ENCODE measurements at regions not wholly inside any gene's neighbourhood (a gene's known extent, or its start where the extent isn't known, plus 50 kb on each side); places are given as distances from the start of the nearest gene placed in this dataset.
A peak's percentile ranks its signal among the peaks of the same experiment; 100 is the strongest.
"Not testable (repeated sequence)": the region's sequence is repeated elsewhere in the genome, so short reads cannot be mapped to it uniquely, and the experiment has no call there.

- Histone ChIP-seq H3K4me3 (ENCODE audit: low read length) (no peak overlapping the region), H3K27me3 (ENCODE audit: insufficient read depth, low read length) (no peaks in the 10 kb centered on the region), H3K36me3 (ENCODE audit: insufficient read depth, low read length) (no peaks in the 10 kb centered on the region), H3K9ac (ENCODE audit: low read depth, low read length) (no peak overlapping the region), H3K9me3 (ENCODE audit: insufficient read depth, low read depth, low read length) (no peaks in the 10 kb centered on the region), H3K4me1 (ENCODE audit: insufficient read depth, low read length) (no peaks in the 10 kb centered on the region), H3K27ac (ENCODE audit: low read depth, low read length) (no peak overlapping the region)
- 97% methylated on average over 2 of the region's 3 CpGs for WGBS
These were observed 943.2 kb downstream of the TMTC2 start for GRCh38 chr12:83629931-83630330.

DNA sequence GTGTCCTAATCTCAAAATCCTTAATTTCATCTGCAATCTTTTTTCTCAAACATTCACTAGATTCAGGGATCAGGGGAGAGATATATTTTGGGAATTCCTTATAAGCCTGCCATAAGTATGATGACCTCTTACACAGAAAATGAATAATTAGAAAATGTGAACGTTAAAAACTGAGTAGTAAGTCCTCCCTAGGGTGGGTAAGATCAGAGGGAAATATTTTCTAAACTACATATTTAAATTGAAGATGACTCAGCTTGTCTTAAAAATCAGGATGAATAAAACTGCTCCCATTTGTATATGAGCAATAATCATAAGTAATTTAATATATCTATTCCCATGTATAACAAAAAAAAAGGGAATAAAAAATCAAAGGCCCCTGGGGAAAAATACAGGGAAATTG, 935.5 kb downstream of the TMTC2 start:
- Histone ChIP-seq H3K27me3 (ENCODE audit: insufficient read depth, low read length) (no peaks in the 10 kb centered on the region), H3K4me1 (ENCODE audit: insufficient read depth, low read length) (peaks cover 4% of the 10 kb centered on the region), H3K36me3 (ENCODE audit: insufficient read depth, low read length) (no peaks in the 10 kb centered on the region), H3K9me3 (ENCODE audit: insufficient read depth, low read depth, low read length) (no peaks in the 10 kb centered on the region), H3K27ac (ENCODE audit: low read depth, low read length) (no peak overlapping the region), H3K9ac (ENCODE audit: low read depth, low read length) (no peak overlapping the region), H3K4me3 (ENCODE audit: low read length) (no peak overlapping the region)
- no CpG with 5 or more reads among the region's 1 CpG for WGBS

GRCh38 chr12:83619973-83620372, 933.3 kb downstream of the TMTC2 start:
- no peak overlapping the region for H3K9ac ChIP-seq (ENCODE audit: low read depth, low read length)
- peaks cover 5% of the 10 kb centered on the region for H3K4me1 ChIP-seq (ENCODE audit: insufficient read depth, low read length)
- H3K9me3 ChIP-seq (ENCODE audit: insufficient read depth, low read depth, low read length) = peaks cover 9% of the 10 kb centered on the region

DNA sequence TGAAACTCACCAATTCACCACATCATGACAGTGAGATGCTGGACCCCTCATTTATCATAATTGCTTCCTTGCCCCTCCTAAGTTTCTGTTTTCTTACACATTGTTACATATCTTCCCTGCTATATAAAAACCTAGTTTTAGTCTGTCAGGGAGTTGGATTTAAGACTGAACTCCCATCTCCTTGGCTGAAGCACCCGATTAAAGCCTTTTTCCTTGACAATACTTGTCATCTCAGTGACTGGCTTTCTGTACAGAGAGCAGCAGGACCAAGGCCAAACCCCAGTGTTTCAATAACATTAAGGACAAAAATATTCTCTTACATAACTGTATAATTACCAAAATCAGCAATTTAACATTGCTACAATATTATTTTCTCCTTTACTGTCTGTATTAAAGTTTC, 928.4 kb downstream of the TMTC2 start:
- Histone ChIP-seq H3K9me3 (ENCODE audit: insufficient read depth, low read depth, low read length) (peaks cover 26% of the 10 kb centered on the region), H3K4me3 (ENCODE audit: low read length) (no peak overlapping the region), H3K36me3 (ENCODE audit: insufficient read depth, low read length) (no peaks in the 10 kb centered on the region), H3K27me3 (ENCODE audit: insufficient read depth, low read length) (no peaks in the 10 kb centered on the region), H3K27ac (ENCODE audit: low read depth, low read length) (no peak overlapping the region), H3K9ac (ENCODE audit: low read depth, low read length) (no peak overlapping the region), H3K4me1 (ENCODE audit: insufficient read depth, low read length) (peaks cover 5% of the 10 kb centered on the region)
- 94% methylated on average over 1 of the region's 1 CpG for WGBS

More at GRCh38 chr12:83619973-83620372, 933.3 kb downstream of the TMTC2 start:
- Histone ChIP-seq H3K4me3 (ENCODE audit: low read length) (no peak overlapping the region), H3K27me3 (ENCODE audit: insufficient read depth, low read length) (no peaks in the 10 kb centered on the region), H3K27ac (ENCODE audit: low read depth, low read length) (no peak overlapping the region), H3K36me3 (ENCODE audit: insufficient read depth, low read length) (no peaks in the 10 kb centered on the region)

- 91% methylated on average over 2 of the region's 3 CpGs for WGBS
- peaks cover 5% of the 10 kb centered on the region for H3K4me1 ChIP-seq (ENCODE audit: insufficient read depth, low read length)
- H3K9me3 ChIP-seq (ENCODE audit: insufficient read depth, low read depth, low read length) = peaks cover 26% of the 10 kb centered on the region
These were observed 926.9 kb downstream of the TMTC2 start for GRCh38 chr12:83613586-83614110.

GRCh38 chr12:83603106-83603505, 916.4 kb downstream of the TMTC2 start:
- Histone ChIP-seq H3K27me3 (ENCODE audit: insufficient read depth, low read length) (no peaks in the 10 kb centered on the region), H3K4me1 (ENCODE audit: insufficient read depth, low read length) (no peaks in the 10 kb centered on the region), H3K9ac (ENCODE audit: low read depth, low read length) (no peak overlapping the region), H3K27ac (ENCODE audit: low read depth, low read length) (no peak overlapping the region), H3K36me3 (ENCODE audit: insufficient read depth, low read length) (no peaks in the 10 kb centered on the region), H3K4me3 (ENCODE audit: low read length) (no peak overlapping the region), H3K9me3 (ENCODE audit: insufficient read depth, low read depth, low read length) (peaks cover 26% of the 10 kb centered on the region)
- WGBS = no CpG with 5 or more reads among the region's 1 CpG

More at GRCh38 chr12:83613586-83614110, 926.9 kb downstream of the TMTC2 start:
- no peaks in the 10 kb centered on the region for H3K27me3 ChIP-seq (ENCODE audit: insufficient read depth, low read length)
- no peak overlapping the region for H3K27ac ChIP-seq (ENCODE audit: low read depth, low read length)
- H3K4me3 ChIP-seq (ENCODE audit: low read length) = no peak overlapping the region
- H3K9ac ChIP-seq (ENCODE audit: low read depth, low read length) = no peak overlapping the region
- H3K36me3 ChIP-seq (ENCODE audit: insufficient read depth, low read length) = no peaks in the 10 kb centered on the region

DNA sequence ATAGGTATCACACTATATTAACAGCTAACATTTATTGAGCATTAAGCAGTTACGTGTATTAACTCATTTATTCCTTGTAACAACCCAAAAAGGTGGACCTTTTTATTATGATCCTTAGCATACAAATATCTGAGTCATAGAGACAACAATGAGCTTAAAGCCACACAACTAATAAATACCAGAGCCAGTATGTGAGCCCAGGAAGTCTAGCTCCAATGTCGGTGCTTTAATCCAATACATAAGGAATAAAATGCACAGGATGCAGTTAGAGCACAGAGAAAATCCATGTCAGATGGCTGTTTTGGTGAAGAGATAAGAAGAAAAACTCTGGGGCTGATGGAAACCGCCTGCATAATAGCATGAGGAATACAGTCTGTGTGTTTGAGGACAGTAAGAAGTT, 888.6 kb downstream of the TMTC2 start:
- H3K4me3 ChIP-seq (ENCODE audit: low read length) = no peak overlapping the region
- H3K36me3 ChIP-seq (ENCODE audit: insufficient read depth, low read length) = no peaks in the 10 kb centered on the region
- no peaks in the 10 kb centered on the region for H3K27me3 ChIP-seq (ENCODE audit: insufficient read depth, low read length)
- 89% methylated on average over 3 of the region's 3 CpGs for WGBS
- H3K9me3 ChIP-seq (ENCODE audit: insufficient read depth, low read depth, low read length) = no peaks in the 10 kb centered on the region
- no peak overlapping the region for H3K27ac ChIP-seq (ENCODE audit: low read depth, low read length)
- H3K9ac ChIP-seq (ENCODE audit: low read depth, low read length) = no peak overlapping the region
- H3K4me1 ChIP-seq (ENCODE audit: insufficient read depth, low read length) = no peaks in the 10 kb centered on the region

DNA sequence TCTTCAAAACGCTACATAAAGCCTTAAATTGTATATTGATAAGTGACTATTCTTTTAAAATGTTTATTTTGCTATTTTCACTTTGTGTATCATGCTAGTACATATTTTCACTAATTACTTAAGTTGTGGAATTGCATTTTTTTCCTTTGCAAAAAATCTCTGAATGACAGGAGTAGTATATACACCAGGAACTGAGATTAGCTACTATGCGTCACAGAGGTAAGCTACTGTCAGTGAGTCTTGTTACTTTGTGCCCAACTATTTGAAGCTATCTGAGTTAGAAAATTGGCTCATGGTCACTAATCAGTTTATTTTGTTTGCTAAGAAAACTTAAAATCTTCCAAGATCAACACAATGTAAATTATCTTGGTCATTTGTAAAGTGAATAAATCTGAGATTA, 887.4 kb downstream of the TMTC2 start:
- no peak overlapping the region for H3K4me3 ChIP-seq (ENCODE audit: low read length)
- no peaks in the 10 kb centered on the region for H3K4me1 ChIP-seq (ENCODE audit: insufficient read depth, low read length)
- H3K27me3 ChIP-seq (ENCODE audit: insufficient read depth, low read length) = no peaks in the 10 kb centered on the region
- WGBS = 100% methylated on average over 1 of the region's 2 CpGs
- no peak overlapping the region for H3K27ac ChIP-seq (ENCODE audit: low read depth, low read length)
- no peaks in the 10 kb centered on the region for H3K9me3 ChIP-seq (ENCODE audit: insufficient read depth, low read depth, low read length)
- H3K9ac ChIP-seq (ENCODE audit: low read depth, low read length) = no peak overlapping the region
- H3K36me3 ChIP-seq (ENCODE audit: insufficient read depth, low read length) = no peaks in the 10 kb centered on the region

GRCh38 chr12:83573671-83574070, 887.0 kb downstream of the TMTC2 start:
- H3K36me3 ChIP-seq (ENCODE audit: insufficient read depth, low read length) = no peaks in the 10 kb centered on the region
- 85% methylated on average over 4 of the region's 4 CpGs for WGBS
- H3K4me1 ChIP-seq (ENCODE audit: insufficient read depth, low read length) = no peaks in the 10 kb centered on the region
- no peaks in the 10 kb centered on the region for H3K9me3 ChIP-seq (ENCODE audit: insufficient read depth, low read depth, low read length)
- no peak overlapping the region for H3K9ac ChIP-seq (ENCODE audit: low read depth, low read length)
- H3K27me3 ChIP-seq (ENCODE audit: insufficient read depth, low read length) = no peaks in the 10 kb centered on the region
- H3K27ac ChIP-seq (ENCODE audit: low read depth, low read length) = no peak overlapping the region
- H3K4me3 ChIP-seq (ENCODE audit: low read length) = no peak overlapping the region

DNA sequence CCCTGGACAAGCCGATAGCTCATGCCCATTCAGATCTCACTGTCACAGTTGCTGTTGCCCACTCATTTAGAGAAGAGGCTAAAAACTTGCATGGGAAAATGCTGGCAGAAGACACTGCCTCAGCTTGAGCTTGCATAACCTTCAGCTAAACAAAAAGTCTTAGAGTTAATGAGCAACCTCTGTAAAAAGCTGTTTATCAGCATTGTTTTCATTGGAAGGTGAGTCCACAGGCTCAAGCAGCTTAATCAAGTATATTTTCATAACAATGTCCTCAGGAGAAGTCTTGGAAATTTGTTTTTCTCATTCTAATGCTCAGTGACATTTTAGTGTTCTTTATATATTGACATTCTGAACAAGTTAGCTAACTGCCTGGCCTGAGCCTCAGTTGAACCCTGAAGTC, 872.9 kb downstream of the TMTC2 start:
- H3K27me3 ChIP-seq (ENCODE audit: insufficient read depth, low read length) = no peaks in the 10 kb centered on the region
- H3K9me3 ChIP-seq (ENCODE audit: insufficient read depth, low read depth, low read length) = peaks cover 14% of the 10 kb centered on the region; the same call in 1 of the 2 replicates
- WGBS = 91% methylated on average over 1 of the region's 1 CpG
- H3K9ac ChIP-seq (ENCODE audit: low read depth, low read length) = no peak overlapping the region
- peak overlapping the region; percentile 37; the same call in 1 of the 2 replicates for H3K27ac ChIP-seq (ENCODE audit: low read depth, low read length)
- H3K36me3 ChIP-seq (ENCODE audit: insufficient read depth, low read length) = no peaks in the 10 kb centered on the region
- H3K4me3 ChIP-seq (ENCODE audit: low read length) = no peak overlapping the region
- H3K4me1 ChIP-seq (ENCODE audit: insufficient read depth, low read length) = peaks cover 20% of the 10 kb centered on the region

DNA sequence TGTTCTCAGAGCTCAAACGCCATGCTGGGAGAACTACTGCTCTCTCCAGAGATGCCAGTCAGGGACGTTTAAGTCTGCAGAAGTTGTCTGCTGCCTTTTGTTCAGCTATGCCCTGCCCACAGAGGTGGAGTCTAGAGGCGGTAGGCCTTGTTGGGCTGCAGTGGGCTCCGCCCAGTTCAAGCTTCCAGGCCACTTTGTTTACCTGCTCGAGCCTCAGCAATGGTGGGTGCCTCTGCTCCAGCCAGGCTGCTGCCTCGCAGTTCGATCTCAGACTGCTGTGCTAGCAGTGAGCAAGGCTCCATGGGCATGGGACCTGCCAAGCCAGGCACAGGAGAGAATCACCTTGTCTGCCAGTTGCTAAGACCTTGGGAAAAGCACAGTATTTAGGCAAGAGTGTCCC, 869.3 kb downstream of the TMTC2 start:
- not testable (repeated sequence) for H3K9ac ChIP-seq (ENCODE audit: low read depth, low read length); H3K27ac ChIP-seq (ENCODE audit: low read depth, low read length); H3K36me3 ChIP-seq (ENCODE audit: insufficient read depth, low read length); H3K4me3 ChIP-seq (ENCODE audit: low read length); H3K27me3 ChIP-seq (ENCODE audit: insufficient read depth, low read length)
- Histone ChIP-seq H3K4me1 (ENCODE audit: insufficient read depth, low read length) (peaks cover 15% of the 10 kb centered on the region), H3K9me3 (ENCODE audit: insufficient read depth, low read depth, low read length) (peaks cover 24% of the 10 kb centered on the region; the same call in 1 of the 2 replicates)
- WGBS = 94% methylated on average over 7 of the region's 7 CpGs

- H3K9me3 ChIP-seq (ENCODE audit: insufficient read depth, low read depth, low read length) = no peaks in the 10 kb centered on the region
- peaks cover 3% of the 10 kb centered on the region; the same call in 1 of the 2 replicates for H3K4me1 ChIP-seq (ENCODE audit: insufficient read depth, low read length)
- H3K4me3 ChIP-seq (ENCODE audit: low read length) = no peak overlapping the region
- H3K27ac ChIP-seq (ENCODE audit: low read depth, low read length) = no peak overlapping the region
- no peak overlapping the region for H3K9ac ChIP-seq (ENCODE audit: low read depth, low read length)
- H3K27me3 ChIP-seq (ENCODE audit: insufficient read depth, low read length) = no peaks in the 10 kb centered on the region
- no peaks in the 10 kb centered on the region for H3K36me3 ChIP-seq (ENCODE audit: insufficient read depth, low read length)
These were observed 854.7 kb downstream of the TMTC2 start for GRCh38 chr12:83541446-83541845.

Data from HUES64 (cell line).